IMR-90 (cell line): ENCODE measurements at regions not wholly inside any gene's neighbourhood (a gene's known extent, or its start where the extent isn't known, plus 50 kb on each side); places are given as distances from the start of the nearest gene placed in this dataset.

Experiments
- CTCF ChIP-seq: conservative IDR thresholded peaks from 2 replicates; pipeline ENCODE4 v1.5.1; 2012; ENCODE audit warnings: mild to moderate bottlenecking, low read depth, low read length, improper control_type of control experiment
- MXI1 ChIP-seq: IDR thresholded peaks from 2 replicates; pipeline ENCODE4 v1.6.1; 2012; ENCODE audit warnings: low read depth, mild to moderate bottlenecking, low read length, moderate library complexity, borderline replicate concordance
- RCOR1 ChIP-seq: IDR thresholded peaks from 2 replicates; pipeline ENCODE4 v1.6.1; 2012; ENCODE audit warnings: mild to moderate bottlenecking, low read length, improper control_type of control experiment; ENCODE audit not compliant: insufficient replicate concordance
- RFX5 ChIP-seq: IDR thresholded peaks from 2 replicates; pipeline ENCODE4 v1.8.0; 2012; ENCODE audit warnings: low read depth, mild to moderate bottlenecking, low read length, moderate library complexity

GRCh38 chr1:60540141-60540540 lies 466.6 kb upstream of the C1orf87 start:
- TF ChIP-seq MXI1 (no peak), CTCF (no peak), RFX5 (no peak), RCOR1 (no peak)
